CD14-positive monocyte (primary cell): ENCODE measurements at regions not wholly inside any gene's neighbourhood (a gene's known extent, or its start where the extent isn't known, plus 50 kb on each side); places are given as distances from the start of the nearest gene placed in this dataset.

Experiments
- DNase-seq, 3 donors: peaks; one replicate each; pipeline ENCODE4 v3.0.0-alpha.2; 2011 to 2022
- H2AFZ ChIP-seq: 2 replicates; pipeline ENCODE4 v1.6.0; 2012; ENCODE audit warnings: mild to moderate bottlenecking, low read depth, low read length, inconsistent platforms; ENCODE audit not compliant: insufficient read depth, poor library complexity, severe bottlenecking
- H3K27ac ChIP-seq, 2 donors: 1 replicate in 1 of 2; 2 replicates in 1 of 2; pipeline ENCODE4 v1.5.1; 2012 to 2013; ENCODE audit warnings: low read length in 2 of 2, control low read depth in 1 of 2, inconsistent platforms in 1 of 2, low read depth in 1 of 2, mild to moderate bottlenecking in 1 of 2
- H3K27me3 ChIP-seq, 2 donors: one replicate each; pipeline versions ENCODE4 v1.6.0 to v1.6.1; 2011 to 2013; ENCODE audit warnings: low read length in 2 of 2; ENCODE audit not compliant: control insufficient read depth in 2 of 2, insufficient read depth in 2 of 2
- H3K36me3 ChIP-seq, 2 donors: replicated peaks in 1 of 2; 1 replicate in 1 of 2; 2 replicates in 1 of 2; pipeline versions ENCODE4 v1.5.1 to v1.6.1; 2012 to 2013; ENCODE audit warnings: low read length in 2 of 2, control low read depth in 1 of 2, inconsistent platforms in 1 of 2, mild to moderate bottlenecking in 1 of 2; ENCODE audit not compliant: insufficient read depth in 2 of 2, control insufficient read depth in 1 of 2
- H3K4me1 ChIP-seq, 2 donors: 1 replicate in 1 of 2; 2 replicates in 1 of 2; pipeline versions ENCODE4 v1.5.1 to v1.6.1; 2012 to 2013; ENCODE audit warnings: low read length in 2 of 2, control low read depth in 1 of 2, inconsistent platforms in 1 of 2, mild to moderate bottlenecking in 1 of 2, moderate library complexity in 1 of 2; ENCODE audit not compliant: insufficient read depth in 2 of 2, control insufficient read depth in 1 of 2
- H3K4me2 ChIP-seq: replicated peaks from 2 replicates; pipeline ENCODE3; 2012; ENCODE audit warnings: low read length, moderate library complexity, mild to moderate bottlenecking; ENCODE audit not compliant: poor library complexity, severe bottlenecking; ENCODE audit errors: extremely low read depth
- H3K4me3 ChIP-seq, 3 experiments: fragments of 200-600 bp in 1 of 3; sonication (generic) in 1 of 3; replicated peaks in 1 of 3; 1 replicate in 2 of 3; 2 replicates in 1 of 3; pipeline ENCODE4 v1.5.1; 2011 to 2013; ENCODE audit warnings: low read length in 3 of 3, mild to moderate bottlenecking in 3 of 3, control low read depth in 2 of 3, low read depth in 2 of 3, inconsistent platforms in 1 of 3, moderate library complexity in 1 of 3
- H3K79me2 ChIP-seq: 2 replicates; pipeline ENCODE4 v1.6.0; 2012; ENCODE audit warnings: mild to moderate bottlenecking, control low read depth, inconsistent platforms, low read length, moderate library complexity; ENCODE audit not compliant: insufficient read depth
- H3K9ac ChIP-seq: 2 replicates; pipeline ENCODE4 v1.6.0; 2017; ENCODE audit warnings: low read length, mild to moderate bottlenecking; ENCODE audit not compliant: insufficient read depth, poor library complexity, severe bottlenecking
- H3K9me3 ChIP-seq, 2 donors: replicated peaks in 1 of 2; 1 replicate in 1 of 2; 2 replicates in 1 of 2; pipeline versions ENCODE4 v1.5.1 to v1.6.1; 2012 to 2013; ENCODE audit warnings: low read length in 2 of 2, control low read depth in 1 of 2; ENCODE audit not compliant: control insufficient read depth in 1 of 2, insufficient read depth in 1 of 2
- H4K20me1 ChIP-seq: 2 replicates; pipeline ENCODE4 v1.6.0; 2012; ENCODE audit warnings: mild to moderate bottlenecking, low read length, control low read depth, moderate library complexity; ENCODE audit not compliant: insufficient read depth
- H3K27ac Mint-ChIP-seq, 7 donors: one replicate each; pipeline ENCODE4 v1.8.0; 2020; ENCODE audit warnings: mild to moderate bottlenecking in 7 of 7, mixed read lengths in 7 of 7, moderate library complexity in 6 of 7, inconsistent platforms in 2 of 7
- H3K27me3 Mint-ChIP-seq, 3 donors: one replicate each; pipeline ENCODE4 v1.8.0; 2021 to 2022; ENCODE audit warnings: low read depth in 3 of 3, mild to moderate bottlenecking in 3 of 3, mixed read lengths in 3 of 3, moderate library complexity in 3 of 3, inconsistent platforms in 1 of 3
- H3K36me3 Mint-ChIP-seq, 2 donors: one replicate each; pipeline ENCODE4 v1.8.0; 2020; ENCODE audit warnings: mixed read lengths in 2 of 2, inconsistent platforms in 1 of 2, mild to moderate bottlenecking in 1 of 2
- H3K4me1 Mint-ChIP-seq: one replicate; pipeline ENCODE4 v1.8.0; 2020; ENCODE audit warnings: mild to moderate bottlenecking, mixed read lengths
- H3K4me3 Mint-ChIP-seq, 2 donors: one replicate each; pipeline ENCODE4 v1.8.0; 2020; ENCODE audit warnings: mild to moderate bottlenecking in 2 of 2, mixed read lengths in 2 of 2, moderate library complexity in 1 of 2
- H3K9me3 Mint-ChIP-seq, 7 donors: one replicate each; pipeline ENCODE4 v1.8.0; 2020 to 2022; ENCODE audit warnings: mixed read lengths in 7 of 7, mild to moderate bottlenecking in 6 of 7, moderate library complexity in 6 of 7, inconsistent platforms in 2 of 7
- WGBS: methylation state at CpG from one replicate; pipeline ENCODE4 v1.1.5; 2013; ENCODE audit warnings: missing lambda C conversion rate; ENCODE audit not compliant: insufficient coverage; 5-methylcytosine and 5-hydroxymethylcytosine counted together
- intact Hi-C, 2 donors: fragments of 100-400 bp; cut with micrococcal nuclease; formaldehyde crosslinking; loops; one replicate each; pipeline versions ENCODE4 v1.15.0 to v1.15.1; 2023
- TF ChIP-seq, protein P1 (sequence below): fragments of 200-600 bp; IDR thresholded peaks from one replicate; pipeline ENCODE4 v1.8.0; 2022; ENCODE audit warnings: antibody characterized with exemption, mild to moderate bottlenecking

DNA sequence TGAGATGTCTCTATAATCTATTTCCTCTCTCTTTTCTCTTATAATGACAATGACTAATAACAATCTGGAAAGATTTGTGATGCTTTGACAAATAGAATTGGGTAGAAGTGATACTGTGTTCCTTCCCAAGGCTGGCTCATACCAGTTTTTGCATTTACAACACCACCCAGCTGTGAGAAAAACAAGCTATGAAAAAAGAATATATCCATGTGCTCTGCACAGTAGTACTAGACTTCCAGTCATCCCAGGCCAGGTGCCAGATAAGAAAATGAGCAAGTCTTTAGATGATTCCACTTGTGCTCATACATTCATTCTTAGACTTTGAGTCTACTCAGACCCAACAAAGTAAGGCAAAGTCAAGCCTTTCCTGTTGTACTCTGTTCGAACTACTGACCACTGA is 350.2 kb upstream of the POU1F1 start:
- TF ChIP-seq, protein P1, sequence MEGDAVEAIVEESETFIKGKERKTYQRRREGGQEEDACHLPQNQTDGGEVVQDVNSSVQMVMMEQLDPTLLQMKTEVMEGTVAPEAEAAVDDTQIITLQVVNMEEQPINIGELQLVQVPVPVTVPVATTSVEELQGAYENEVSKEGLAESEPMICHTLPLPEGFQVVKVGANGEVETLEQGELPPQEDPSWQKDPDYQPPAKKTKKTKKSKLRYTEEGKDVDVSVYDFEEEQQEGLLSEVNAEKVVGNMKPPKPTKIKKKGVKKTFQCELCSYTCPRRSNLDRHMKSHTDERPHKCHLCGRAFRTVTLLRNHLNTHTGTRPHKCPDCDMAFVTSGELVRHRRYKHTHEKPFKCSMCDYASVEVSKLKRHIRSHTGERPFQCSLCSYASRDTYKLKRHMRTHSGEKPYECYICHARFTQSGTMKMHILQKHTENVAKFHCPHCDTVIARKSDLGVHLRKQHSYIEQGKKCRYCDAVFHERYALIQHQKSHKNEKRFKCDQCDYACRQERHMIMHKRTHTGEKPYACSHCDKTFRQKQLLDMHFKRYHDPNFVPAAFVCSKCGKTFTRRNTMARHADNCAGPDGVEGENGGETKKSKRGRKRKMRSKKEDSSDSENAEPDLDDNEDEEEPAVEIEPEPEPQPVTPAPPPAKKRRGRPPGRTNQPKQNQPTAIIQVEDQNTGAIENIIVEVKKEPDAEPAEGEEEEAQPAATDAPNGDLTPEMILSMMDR, result no peak
- Histone ChIP-seq H3K27me3 (no peaks in the 10 kb centered on the region), H3K9ac (no peak overlapping the region), H3K79me2 (no peaks in the 10 kb centered on the region), H3K27ac (no peak overlapping the region), H3K36me3 (no peaks in the 10 kb centered on the region), H3K4me1 (no peaks in the 10 kb centered on the region), H3K9me3 (peaks cover 0 to 8% of the 10 kb centered on the region in 2 donors), H2AFZ (no peak overlapping the region), H4K20me1 (no peaks in the 10 kb centered on the region), H3K4me3 (no peak overlapping the region), H3K4me2 (no peak overlapping the region)
- WGBS, result no CpG with 5 or more reads among the region's 1 CpG
- no peak for DNase-seq
- Mint-ChIP-seq H3K4me1 (no peaks in the 10 kb centered on the region), H3K36me3 (no peaks in the 10 kb centered on the region), H3K27ac (no peak overlapping the region), H3K9me3 (peaks cover 0 to 12% (median 3%) of the 10 kb centered on the region in 7 donors), H3K4me3 (no peak overlapping the region), H3K27me3 (no peaks in the 10 kb centered on the region)
- intact Hi-C loops, result no loop called here

DNA sequence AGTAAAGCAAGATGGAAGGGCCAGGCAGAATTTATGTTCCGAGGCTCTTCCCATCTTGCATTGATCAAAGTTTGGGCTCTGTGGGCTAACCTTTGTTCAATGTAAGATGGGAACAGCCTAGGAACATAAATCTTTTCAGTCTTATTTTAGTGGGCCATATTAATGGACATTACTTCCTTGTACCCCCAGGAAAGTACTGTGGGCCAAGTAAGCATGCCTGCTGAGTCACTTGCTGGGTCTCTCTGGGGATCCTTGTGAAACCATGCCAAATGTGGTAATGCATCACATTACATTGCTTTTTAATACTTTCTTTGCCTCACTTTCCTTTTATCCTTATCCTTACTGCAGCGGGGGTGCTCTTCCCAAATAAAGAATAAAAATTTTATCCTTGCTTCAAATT is 349.5 kb upstream of the POU1F1 start:
- H3K27ac ChIP-seq, result no peak overlapping the region
- Mint-ChIP-seq H3K9me3 (peaks cover 0 to 12% (median 3%) of the 10 kb centered on the region in 7 donors), H3K27ac (no peak overlapping the region), H3K4me3 (no peak overlapping the region), H3K27me3 (no peaks in the 10 kb centered on the region), H3K4me1 (no peaks in the 10 kb centered on the region), H3K36me3 (no peaks in the 10 kb centered on the region)
- no peaks in the 10 kb centered on the region for H3K27me3 ChIP-seq
- H3K4me3 ChIP-seq, result no peak overlapping the region
- no peaks in the 10 kb centered on the region for H3K36me3 ChIP-seq
- H2AFZ ChIP-seq, result no peak overlapping the region
- no peaks in the 10 kb centered on the region for H4K20me1 ChIP-seq
- peaks cover 0 to 8% of the 10 kb centered on the region in 2 donors for H3K9me3 ChIP-seq
- no CpG with 5 or more reads among the region's 2 CpGs for WGBS
- H3K9ac ChIP-seq, result no peak overlapping the region
- TF ChIP-seq, protein P1, result no peak
- no peaks in the 10 kb centered on the region for H3K4me1 ChIP-seq
- no peak overlapping the region for H3K4me2 ChIP-seq
- intact Hi-C loops, result no loop called here
- no peaks in the 10 kb centered on the region for H3K79me2 ChIP-seq
- no peak for DNase-seq
